ENCODE measurements at regions not wholly inside any gene's neighbourhood (a gene's known extent, or its start where the extent isn't known, plus 50 kb on each side); places are given as distances from the start of the nearest gene placed in this dataset.
"Not testable (repeated sequence)": the region's sequence is repeated elsewhere in the genome, so short reads cannot be mapped to it uniquely, and the experiment has no call there.

- no peak for DNase-seq (ENCODE audit: low read depth in 1 of 2, low spot score in 1 of 2)
- ATAC-seq = no peak
- ChIA-PET POLR2A (no interaction called here), CTCF (no interaction called here)
- no peak for FAIRE-seq
- H3K27ac ChIP-seq = no peak overlapping the region
- peaks cover 24% of the 10 kb centered on the region for H3K4me1 ChIP-seq
- H3K9me3 ChIP-seq = no peaks in the 10 kb centered on the region
- no peak overlapping the region for H3K4me2 ChIP-seq
- no peak overlapping the region for H3K4me3 ChIP-seq
- WGBS (ENCODE audit: missing lambda C conversion rate) = 84% methylated on average over 3 of the region's 3 CpGs
- TF ChIP-seq MAFK (IDR thresholded peaks at IDR 0.05; ENCODE audit: partially characterized antibody) (no peak), HEYL (CRISPR knock-in tag; IDR thresholded peaks at IDR 0.05) (no peak), E2F6 (IDR thresholded peaks at IDR 0.05; ENCODE audit: borderline replicate concordance, low read depth) (no peak), MAZ (IDR thresholded peaks at IDR 0.05; ENCODE audit: borderline replicate concordance, low read depth, low read length) (no peak), RARB (CRISPR knock-in tag; IDR thresholded peaks at IDR 0.05) (no peak), HOXA7 (CRISPR knock-in tag; IDR thresholded peaks at IDR 0.05) (no peak), KDM1A (IDR thresholded peaks at IDR 0.05; ENCODE audit: low read depth) (no peak), EP300 (IDR thresholded peaks at IDR 0.05) (no peak), JUN (IDR thresholded peaks at IDR 0.05) (no peak), EHMT2 (IDR thresholded peaks at IDR 0.05; ENCODE audit: low read depth) (no peak), CHD4 (IDR thresholded peaks at IDR 0.05; ENCODE audit: borderline replicate concordance) (no peak)
Observed at GRCh38 chr6:25197111-25197510, 82.1 kb upstream of the CARMIL1 start.

DNA sequence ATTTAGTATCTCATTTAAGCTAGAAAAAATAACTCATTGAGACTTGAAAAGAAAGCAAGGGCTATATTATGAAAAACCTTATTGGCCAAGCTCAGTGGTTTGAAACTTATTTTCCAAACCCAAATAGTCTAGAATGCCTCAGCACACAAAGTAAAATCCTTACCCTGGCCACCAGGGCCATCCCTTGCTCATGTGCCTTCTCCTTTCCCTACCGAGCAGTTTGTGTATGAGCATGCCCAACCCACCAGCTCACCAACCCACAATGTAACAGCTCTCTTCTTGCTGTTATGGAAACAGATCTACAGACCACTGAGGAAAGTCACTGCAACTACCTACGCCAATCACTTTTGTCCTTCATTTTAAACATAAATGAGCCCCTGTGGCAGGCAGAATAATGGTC is 79.6 kb upstream of the CARMIL1 start:
- FAIRE-seq (no peak), DNase-seq (ENCODE audit: low read depth in 1 of 2, low spot score in 1 of 2) (no peak), ATAC-seq (no peak)
- Histone ChIP-seq H3K27ac (no peak overlapping the region), H3K4me3 (no peak overlapping the region), H3K4me1 (peaks cover 3% of the 10 kb centered on the region), H3K4me2 (no peak overlapping the region), H3K9me3 (no peaks in the 10 kb centered on the region)
- 69% methylated on average over 2 of the region's 2 CpGs for WGBS (ENCODE audit: missing lambda C conversion rate)
- CTCF ChIA-PET = interaction anchor here (0.7 to 1.2 kb wide), 2 partner anchors 15 to 24 kb away, joined by 4 to 6 read pairs; no protein-coding TSS in a partner anchor
- POLR2A ChIA-PET = no interaction called here
- no peak for TF ChIP-seq TP53 (CRISPR knock-in tag; IDR thresholded peaks at IDR 0.05)
- TF ChIP-seq NPAS2 (CRISPR knock-in tag; IDR thresholded peaks at IDR 0.05; ENCODE audit: borderline replicate concordance) = no peak
- TF ChIP-seq FOSL2 (IDR thresholded peaks at IDR 0.05) = no peak
- no peak for TF ChIP-seq FOSL2 (CRISPR knock-in tag; IDR thresholded peaks at IDR 0.05)

GRCh38 chr6:25202504-25202903 is 76.7 kb upstream of the CARMIL1 start:
- ChIA-PET CTCF (no interaction called here), POLR2A (no interaction called here)
- ATAC-seq (no peak), DNase-seq (ENCODE audit: low read depth in 1 of 2, low spot score in 1 of 2) (no peak), FAIRE-seq (no peak)
- no peak overlapping the region for H3K27ac ChIP-seq
- TF ChIP-seq RAD21 (conservative IDR thresholded peaks at IDR 0.05 in 1 of 2, IDR thresholded peaks at IDR 0.05 in 1 of 2) = no peak
- no peaks in the 10 kb centered on the region for H3K4me1 ChIP-seq
- no peak overlapping the region for H3K4me2 ChIP-seq
- H3K9me3 ChIP-seq = peaks cover 11% of the 10 kb centered on the region; the same call in 1 of the 3 replicates
- H3K4me3 ChIP-seq = no peak overlapping the region

DNA sequence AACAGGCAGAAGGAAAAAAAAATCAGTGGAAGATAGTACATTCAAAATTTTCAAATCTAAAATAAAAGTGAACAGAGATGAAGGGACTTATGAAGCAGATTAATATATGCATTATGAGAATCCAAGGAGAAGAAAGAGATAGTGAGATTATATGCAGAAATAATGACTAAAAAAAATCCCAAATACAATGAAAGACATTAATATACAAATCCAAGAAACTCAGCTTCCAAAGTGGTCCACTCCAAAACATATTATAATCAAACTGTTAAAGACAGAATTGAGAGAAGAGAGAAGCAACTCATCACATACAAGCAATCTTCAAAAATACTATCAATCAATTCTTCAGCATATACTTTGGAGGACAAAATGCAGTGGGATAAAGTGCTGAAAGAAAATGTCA is 73.5 kb upstream of the CARMIL1 start:
- Histone ChIP-seq H3K27ac (no peak overlapping the region), H3K4me1 (no peaks in the 10 kb centered on the region), H3K9me3 (peaks cover 11% of the 10 kb centered on the region; the same call in 1 of the 3 replicates), H3K4me2 (no peak overlapping the region), H3K4me3 (no peak overlapping the region)
- POLR2A ChIA-PET = no interaction called here
- FAIRE-seq (no peak), ATAC-seq (no peak), DNase-seq (ENCODE audit: low read depth in 1 of 2, low spot score in 1 of 2) (no peak)
- TF ChIP-seq PHF8 (IDR thresholded peaks at IDR 0.05; ENCODE audit: borderline replicate concordance, low read depth) = no peak
- TF ChIP-seq ATOH8 (CRISPR knock-in tag; IDR thresholded peaks at IDR 0.05; ENCODE audit: low read depth) = no peak
- no peak for TF ChIP-seq CHD2 (IDR thresholded peaks at IDR 0.05; ENCODE audit: low read length, partially characterized antibody)
- no peak for TF ChIP-seq HOXB13 (CRISPR knock-in tag; IDR thresholded peaks at IDR 0.05; ENCODE audit: low read depth)
- TF ChIP-seq EHMT2 (IDR thresholded peaks at IDR 0.05; ENCODE audit: low read depth) = no peak
- TF ChIP-seq E2F6 (IDR thresholded peaks at IDR 0.05; ENCODE audit: borderline replicate concordance, low read depth) = no peak
- no peak for TF ChIP-seq ZC3H11A (IDR thresholded peaks at IDR 0.05)
- TF ChIP-seq GATA3 (IDR thresholded peaks at IDR 0.05; ENCODE audit: borderline replicate concordance) = no peak
- no peak for TF ChIP-seq RAD21 (conservative IDR thresholded peaks at IDR 0.05 in 1 of 2, IDR thresholded peaks at IDR 0.05 in 1 of 2)
- TF ChIP-seq HOXA7 (CRISPR knock-in tag; IDR thresholded peaks at IDR 0.05) = no peak
- no peak for TF ChIP-seq JUNB (IDR thresholded peaks at IDR 0.05)
- TF ChIP-seq TP53 (CRISPR knock-in tag; IDR thresholded peaks at IDR 0.05) = no peak
- no peak for TF ChIP-seq TFCP2L1 (CRISPR knock-in tag; IDR thresholded peaks at IDR 0.05)
- TF ChIP-seq, protein P1, sequence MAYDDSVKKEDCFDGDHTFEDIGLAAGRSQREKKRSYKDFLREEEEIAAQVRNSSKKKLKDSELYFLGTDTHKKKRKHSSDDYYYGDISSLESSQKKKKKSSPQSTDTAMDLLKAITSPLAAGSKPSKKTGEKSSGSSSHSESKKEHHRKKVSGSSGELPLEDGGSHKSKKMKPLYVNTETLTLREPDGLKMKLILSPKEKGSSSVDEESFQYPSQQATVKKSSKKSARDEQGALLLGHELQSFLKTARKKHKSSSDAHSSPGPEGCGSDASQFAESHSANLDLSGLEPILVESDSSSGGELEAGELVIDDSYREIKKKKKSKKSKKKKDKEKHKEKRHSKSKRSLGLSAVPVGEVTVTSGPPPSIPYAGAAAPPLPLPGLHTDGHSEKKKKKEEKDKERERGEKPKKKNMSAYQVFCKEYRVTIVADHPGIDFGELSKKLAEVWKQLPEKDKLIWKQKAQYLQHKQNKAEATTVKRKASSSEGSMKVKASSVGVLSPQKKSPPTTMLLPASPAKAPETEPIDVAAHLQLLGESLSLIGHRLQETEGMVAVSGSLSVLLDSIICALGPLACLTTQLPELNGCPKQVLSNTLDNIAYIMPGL (CRISPR knock-in tag; IDR thresholded peaks at IDR 0.05; ENCODE audit: borderline replicate concordance) = no peak
- CTCF ChIA-PET = no interaction called here

- not testable (repeated sequence) for FAIRE-seq
Observed at GRCh38 chr6:25207453-25208155, 71.6 kb upstream of the CARMIL1 start.

More at GRCh38 chr6:25207453-25208155, 71.6 kb upstream of the CARMIL1 start:
- CTCF ChIA-PET; ATAC-seq; H3K4me2 ChIP-seq; H3K27ac ChIP-seq; H3K4me3 ChIP-seq; DNase-seq (ENCODE audit: low read depth in 1 of 2, low spot score in 1 of 2); POLR2A ChIA-PET; H3K4me1 ChIP-seq: not testable (repeated sequence)
- peaks cover 11% of the 10 kb centered on the region; the same call in 1 of the 3 replicates for H3K9me3 ChIP-seq
- 21% methylated on average over 3 of the region's 5 CpGs for WGBS (ENCODE audit: missing lambda C conversion rate)
